ENCODE measurements at regions not wholly inside any gene's neighbourhood (a gene's known extent, or its start where the extent isn't known, plus 50 kb on each side); places are given as distances from the start of the nearest gene placed in this dataset.

- FAIRE-seq, result no peak
- H3K4me2 ChIP-seq (ENCODE audit: insufficient read depth in 1 of 2, low read depth in 2 of 2, low read length in 2 of 2), result no peak overlapping the region
- H3K79me1 ChIP-seq (ENCODE audit: low read depth, low read length), result no peaks in the 10 kb centered on the region
- H3K23ac ChIP-seq (ENCODE audit: insufficient read length), result no peak overlapping the region
- H3K9ac ChIP-seq (replicated peaks in 1 of 4; ENCODE audit: extremely low read depth in 1 of 4, low read depth in 3 of 4, low read length in 3 of 4), result no peak overlapping the region
- no peak overlapping the region for H4K5ac ChIP-seq (ENCODE audit: insufficient read length, low read depth, low read length)
- H3K56ac ChIP-seq (replicated peaks; ENCODE audit: insufficient read length, low read depth, low read length), result no peak overlapping the region
- no peaks in the 10 kb centered on the region for H3K36me3 ChIP-seq (ENCODE audit: control insufficient read depth in 2 of 4, insufficient read depth in 4 of 4, low read length in 3 of 4)
- H3K27me3 ChIP-seq (replicated peaks in 1 of 4; ENCODE audit: control insufficient read depth in 3 of 4, extremely low read depth in 1 of 4, insufficient read depth in 3 of 4, low read length in 3 of 4), result no peaks in the 10 kb centered on the region
- no peak for DNase-seq (ENCODE audit: low read depth in 1 of 2, low spot score in 2 of 2)
- no peak overlapping the region for H2AK5ac ChIP-seq (ENCODE audit: low read depth, low read length)
- H4K8ac ChIP-seq (ENCODE audit: extremely low read depth, insufficient read depth, low read length), result no peak overlapping the region
- H3K14ac ChIP-seq (ENCODE audit: insufficient read length), result no peak overlapping the region
- no peak overlapping the region for H2BK12ac ChIP-seq (ENCODE audit: low read depth, low read length)
- no peaks in the 10 kb centered on the region for H3K4me1 ChIP-seq (replicated peaks in 1 of 4; ENCODE audit: control insufficient read depth in 3 of 4, insufficient read depth in 4 of 4, low read length in 3 of 4)
- WGBS, 2 experiments (ENCODE audit: extremely low coverage in 1 of 2, insufficient coverage in 1 of 2, insufficient read length in 1 of 2, insufficient replicate concordance in 2 of 2, low coverage in 1 of 2, low lambda C conversion rate in 2 of 2, missing lambda C conversion rate in 1 of 2), result 91% methylated on average over 4 of the region's 4 CpGs; no CpG with 5 or more reads in 1 of the 2 experiments
- H3K23me2 ChIP-seq (ENCODE audit: low read depth, low read length), result no peaks in the 10 kb centered on the region
- no peak overlapping the region for H3K27ac ChIP-seq (ENCODE audit: low read depth, low read length)
- no peaks in the 10 kb centered on the region for H4K20me1 ChIP-seq (replicated peaks in 1 of 2; ENCODE audit: control insufficient read depth in 1 of 2, insufficient read depth in 2 of 2, low read length in 2 of 2)
- POLR2A ChIA-PET (ENCODE audit: partially characterized antibody), result no interaction called here
- no peak overlapping the region for H2BK5ac ChIP-seq (ENCODE audit: low read depth, low read length)
- no peaks in the 10 kb centered on the region for H3K79me2 ChIP-seq (ENCODE audit: control insufficient read depth in 1 of 2, insufficient read depth in 2 of 2, low read length in 2 of 2)
- H3K18ac ChIP-seq (ENCODE audit: extremely low read depth, low read length), result no peak overlapping the region
- CTCF ChIA-PET (ENCODE audit: partially characterized antibody), result interaction anchor here (2.0 kb wide), 1 partner anchor 99 kb away, joined by 4 read pairs; no protein-coding TSS in a partner anchor
- H2BK120ac ChIP-seq (replicated peaks; ENCODE audit: low read depth, low read length), result no peak overlapping the region
- H3K4ac ChIP-seq (replicated peaks; ENCODE audit: insufficient read length, low read depth, low read length), result no peak overlapping the region
- no peak overlapping the region for H2AFZ ChIP-seq (ENCODE audit: low read length)
- no peaks in the 10 kb centered on the region for H3K9me3 ChIP-seq (ENCODE audit: insufficient read depth in 2 of 2, low read depth in 1 of 2, low read length in 1 of 2)
- no peak overlapping the region for H3K4me3 ChIP-seq (ENCODE audit: extremely low read depth in 1 of 4, insufficient read depth in 2 of 4, low read depth in 3 of 4, low read length in 4 of 4)
- H2BK15ac ChIP-seq (ENCODE audit: low read length), result no peak overlapping the region
- no peak overlapping the region for H4K91ac ChIP-seq (replicated peaks; ENCODE audit: insufficient read length, low read length)
- no peak overlapping the region for H2BK20ac ChIP-seq (ENCODE audit: low read length)
- TF ChIP-seq GABPA (IDR thresholded peaks at IDR 0.05; ENCODE audit: borderline replicate concordance, insufficient read depth, low read length) (no peak), EZH2 (IDR thresholded peaks at IDR 0.05; ENCODE audit: low read depth, low read length, severe bottlenecking) (no peak), RXRA (IDR thresholded peaks at IDR 0.05; ENCODE audit: insufficient read depth, low read depth, low read length) (no peak), NRF1 (IDR thresholded peaks at IDR 0.05; ENCODE audit: low read depth, low read length) (no peak), CHD1 (IDR thresholded peaks at IDR 0.05; ENCODE audit: low read depth, low read length) (no peak), E2F6 (IDR thresholded peaks at IDR 0.05) (no peak), POLR2A (IDR thresholded peaks at IDR 0.05; ENCODE audit: control extremely low read depth in 1 of 2, low read depth in 2 of 2, low read length in 2 of 2) (no peak), CTCF (IDR thresholded peaks at IDR 0.05; ENCODE audit: control extremely low read depth in 1 of 3, insufficient read depth in 1 of 3, low read depth in 1 of 3, low read length in 3 of 3) (no peak), RBBP5 (IDR thresholded peaks at IDR 0.05; ENCODE audit: borderline replicate concordance, low read depth, low read length) (no peak), KDM4A (IDR thresholded peaks at IDR 0.05; ENCODE audit: low read depth, low read length, severe bottlenecking) (no peak), MAFK (IDR thresholded peaks at IDR 0.05; ENCODE audit: low read depth, low read length) (no peak), CHD2 (IDR thresholded peaks at IDR 0.05; ENCODE audit: low read length) (no peak)
These were observed 77.4 kb downstream of the GMNC start for GRCh38 chr3:190785047-190785446.

Measured in H1 (cell line).